ENCODE measurements at regions not wholly inside any gene's neighbourhood (a gene's known extent, or its start where the extent isn't known, plus 50 kb on each side); places are given as distances from the start of the nearest gene placed in this dataset.
A peak's percentile ranks its signal among the peaks of the same experiment; 100 is the strongest.
"Not testable (repeated sequence)": the region's sequence is repeated elsewhere in the genome, so short reads cannot be mapped to it uniquely, and the experiment has no call there.

GRCh38 chr17:70519300-70519699, 350.0 kb downstream of the KCNJ2 start:
- DNase-seq = no peak

- DNase-seq = no peak
Observed at GRCh38 chr17:70520447-70520846, 351.1 kb downstream of the KCNJ2 start.

GRCh38 chr17:70520956-70521355, 351.6 kb downstream of the KCNJ2 start:
- peak in 1 of 2 donors; percentile 26 for DNase-seq

GRCh38 chr17:70521821-70522256, 352.5 kb downstream of the KCNJ2 start:
- DNase-seq = peak; percentile 58 to 60

- DNase-seq = no peak
Observed at GRCh38 chr17:70523426-70523825, 354.1 kb downstream of the KCNJ2 start.

- not testable (repeated sequence) for DNase-seq
Observed at GRCh38 chr17:70525035-70525434, 355.7 kb downstream of the KCNJ2 start.

- no peak for DNase-seq
Observed at GRCh38 chr17:70525961-70526360, 356.6 kb downstream of the KCNJ2 start.

GRCh38 chr17:70527364-70527888, 358.1 kb downstream of the KCNJ2 start:
- peak in 1 of 2 donors; percentile 6 for DNase-seq

- DNase-seq = peak in 1 of 2 donors; percentile 1
Observed at GRCh38 chr17:70533427-70533826, 364.1 kb downstream of the KCNJ2 start.

GRCh38 chr17:70535986-70536385, 366.7 kb downstream of the KCNJ2 start:
- DNase-seq = no peak

GRCh38 chr17:70539132-70539924, 370.0 kb downstream of the KCNJ2 start:
- no peak for DNase-seq

GRCh38 chr17:70542876-70543275, 373.5 kb downstream of the KCNJ2 start:
- no peak for DNase-seq

- no peak for DNase-seq
Observed at GRCh38 chr17:70544317-70544716, 375.0 kb downstream of the KCNJ2 start.

- peak; percentile 36 to 58 for DNase-seq
Observed at GRCh38 chr17:70552230-70552981, 383.1 kb downstream of the KCNJ2 start.

- no peak for DNase-seq
Observed at GRCh38 chr17:70552982-70553334, 383.6 kb downstream of the KCNJ2 start.

- no peak for DNase-seq
Observed at GRCh38 chr17:70555723-70556122, 386.4 kb downstream of the KCNJ2 start.

- DNase-seq = no peak
Observed at GRCh38 chr17:70558821-70559220, 389.5 kb downstream of the KCNJ2 start.

GRCh38 chr17:70560471-70560870, 391.1 kb downstream of the KCNJ2 start:
- no peak for DNase-seq

- DNase-seq = no peak
Observed at GRCh38 chr17:70562137-70562536, 392.8 kb downstream of the KCNJ2 start.

- peak; percentile 38 to 42 for DNase-seq
Observed at GRCh38 chr17:70563281-70563820, 394.0 kb downstream of the KCNJ2 start.

GRCh38 chr17:70564006-70564620, 394.8 kb downstream of the KCNJ2 start:
- no peak for DNase-seq

- DNase-seq = no peak
Observed at GRCh38 chr17:70569128-70569527, 399.8 kb downstream of the KCNJ2 start.

Measured in right lung (tissue), 2 donors.